ENCODE measurements at regions not wholly inside any gene's neighbourhood (a gene's known extent, or its start where the extent isn't known, plus 50 kb on each side); places are given as distances from the start of the nearest gene placed in this dataset.

DNA sequence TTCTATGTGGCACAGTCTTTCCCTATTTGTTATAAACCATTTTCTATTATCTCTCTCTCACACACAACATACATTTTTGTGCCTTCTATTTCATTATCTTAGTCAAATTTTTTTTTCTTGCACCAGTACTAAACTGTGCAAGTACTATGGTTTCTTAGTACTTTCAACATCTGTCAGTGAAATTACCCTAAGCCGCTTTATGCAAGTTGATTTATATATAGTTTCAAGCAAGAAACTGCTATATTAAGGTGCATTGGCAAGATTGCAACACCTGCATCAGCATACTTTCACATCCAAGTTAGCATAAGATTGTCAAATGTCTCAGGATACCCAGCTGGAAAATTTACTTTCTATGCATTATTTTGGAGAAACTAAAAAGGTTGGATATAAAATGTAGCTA, 180.2 kb upstream of the FSTL5 start:
- no peak for DNase-seq

DNA sequence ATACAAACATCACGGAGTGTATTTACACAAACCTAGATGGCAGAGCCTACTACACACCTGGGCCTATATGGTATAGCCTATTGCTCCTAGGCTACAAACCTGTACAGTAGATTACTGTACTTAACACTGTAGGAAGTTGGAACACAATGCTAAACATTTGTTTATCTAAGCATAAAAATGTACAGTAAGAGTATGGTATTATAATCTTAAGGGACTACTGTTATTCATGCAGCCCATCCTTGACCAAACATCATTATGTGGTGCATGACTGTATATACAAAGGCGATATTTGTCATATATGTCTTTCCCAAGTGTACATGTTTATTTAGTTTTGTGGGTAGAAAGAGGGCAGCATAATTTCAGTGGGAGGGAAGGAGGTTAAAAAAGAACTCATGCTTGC, 177.7 kb upstream of the FSTL5 start:
- no peak for DNase-seq

DNA sequence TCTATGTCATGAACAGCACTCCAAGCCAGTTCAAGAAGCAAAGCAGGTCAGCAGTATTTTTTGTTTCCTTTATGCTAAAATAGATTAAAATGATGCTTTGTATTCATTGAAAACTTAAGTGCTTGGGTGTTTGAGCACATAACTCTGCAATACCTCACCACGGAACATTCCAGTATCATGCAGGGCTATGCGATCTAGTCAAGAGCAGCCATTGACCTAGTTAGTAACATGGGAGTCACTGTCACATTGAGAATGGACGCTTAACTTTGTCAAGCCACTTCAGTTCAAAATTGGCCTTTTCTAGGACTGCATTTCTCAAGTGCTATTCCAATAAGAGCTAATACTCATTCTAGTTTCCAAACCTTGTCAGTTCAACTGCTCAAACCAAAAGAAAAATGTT, 160.1 kb upstream of the FSTL5 start:
- no peak for DNase-seq

DNA sequence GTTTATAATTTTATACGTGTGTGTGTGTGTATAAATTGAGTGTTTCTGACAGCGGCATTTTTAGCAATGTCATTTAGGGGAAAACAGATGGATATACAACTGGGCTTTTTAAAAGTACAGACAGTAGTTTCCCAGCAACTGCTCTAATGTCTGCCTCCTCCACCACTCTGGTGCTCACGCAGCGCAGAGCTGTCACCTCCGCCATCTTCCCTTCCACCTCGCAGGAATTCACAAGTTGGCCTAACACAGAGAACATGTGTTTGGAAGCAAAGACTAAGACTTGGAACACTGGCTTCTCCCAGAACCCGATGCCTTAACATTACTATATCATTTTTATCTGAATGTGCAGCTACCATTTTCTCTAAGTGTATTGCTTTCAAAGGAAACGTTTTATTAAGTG, 158.3 kb upstream of the FSTL5 start:
- DNase-seq = no peak

DNA sequence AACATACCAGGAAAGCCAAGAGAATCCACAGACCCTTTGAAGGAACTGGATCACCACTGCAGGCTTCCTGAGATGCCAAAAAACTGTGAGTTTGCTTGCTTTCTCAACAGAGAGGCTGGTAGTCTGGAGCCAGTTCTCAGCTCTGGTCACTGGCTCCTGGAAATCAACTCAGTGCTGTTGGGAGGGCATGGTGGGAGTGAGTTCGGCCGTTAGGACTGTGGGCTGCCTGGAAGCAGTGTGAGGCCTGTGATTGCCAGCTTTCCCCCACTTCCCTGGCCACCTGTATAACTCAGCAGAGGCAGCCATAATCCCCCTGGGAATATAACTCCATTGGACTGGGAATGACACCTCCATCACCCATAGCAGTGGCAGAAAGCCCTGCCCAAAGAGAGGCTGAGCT, 122.0 kb upstream of the FSTL5 start:
- no peak for DNase-seq

DNA sequence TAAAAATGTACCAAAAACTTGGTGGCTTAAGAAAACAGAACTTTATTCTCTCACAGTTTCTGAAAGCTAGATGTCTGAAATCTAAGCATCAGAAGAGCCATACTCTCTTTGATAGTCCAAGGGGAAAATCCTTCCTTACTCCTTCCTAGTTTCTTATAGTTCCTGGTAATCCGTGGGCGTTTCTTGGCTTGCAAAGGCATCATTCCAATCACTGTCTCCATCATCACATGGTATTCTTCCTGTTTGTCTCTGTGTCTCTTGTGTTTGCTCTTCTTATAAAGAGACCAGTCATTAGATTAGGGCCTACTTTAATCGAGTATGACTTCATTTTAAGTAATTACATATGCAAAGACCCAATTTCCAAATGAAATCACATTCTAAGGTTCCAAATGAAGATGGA, 118.9 kb upstream of the FSTL5 start:
- DNase-seq = no peak

DNA sequence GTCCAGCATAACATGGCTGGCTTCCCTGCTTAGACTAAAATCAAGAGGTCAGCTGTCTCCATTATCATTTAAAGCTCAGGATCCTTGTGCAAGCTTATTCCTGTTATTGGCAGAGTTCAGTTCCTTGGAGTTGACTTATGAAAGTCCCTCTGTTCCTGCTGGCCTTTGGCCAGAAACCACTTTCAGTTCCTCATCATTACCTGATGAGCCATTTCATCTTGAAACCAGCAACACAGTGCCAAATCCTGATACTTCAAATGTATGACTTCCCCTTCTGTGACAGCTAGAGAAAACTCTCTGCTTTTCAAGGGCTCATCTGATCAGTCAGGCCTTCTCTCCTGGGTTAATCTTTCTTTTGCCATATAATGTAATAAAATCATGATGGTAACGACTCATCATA, 110.6 kb upstream of the FSTL5 start:
- peak; percentile 35 for DNase-seq

DNA sequence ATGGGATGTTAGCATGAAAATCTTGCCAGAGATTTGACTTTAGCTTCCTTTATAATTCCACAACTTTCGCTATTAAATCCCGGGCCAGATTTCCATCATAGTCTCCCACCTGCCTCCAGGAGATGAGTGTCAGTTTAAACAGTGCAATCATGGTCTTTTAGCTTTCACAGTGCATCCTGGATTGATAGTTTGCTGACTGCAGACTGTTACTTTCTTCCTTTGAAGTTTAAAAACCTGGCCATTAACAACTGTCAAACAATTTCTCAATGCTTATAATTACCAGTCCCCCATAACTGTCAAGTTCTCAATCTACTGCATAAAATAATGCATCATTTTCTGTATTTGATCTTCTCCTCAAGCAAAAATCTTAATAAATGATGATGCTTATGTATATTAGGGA, 108.4 kb upstream of the FSTL5 start:
- DNase-seq = no peak

DNA sequence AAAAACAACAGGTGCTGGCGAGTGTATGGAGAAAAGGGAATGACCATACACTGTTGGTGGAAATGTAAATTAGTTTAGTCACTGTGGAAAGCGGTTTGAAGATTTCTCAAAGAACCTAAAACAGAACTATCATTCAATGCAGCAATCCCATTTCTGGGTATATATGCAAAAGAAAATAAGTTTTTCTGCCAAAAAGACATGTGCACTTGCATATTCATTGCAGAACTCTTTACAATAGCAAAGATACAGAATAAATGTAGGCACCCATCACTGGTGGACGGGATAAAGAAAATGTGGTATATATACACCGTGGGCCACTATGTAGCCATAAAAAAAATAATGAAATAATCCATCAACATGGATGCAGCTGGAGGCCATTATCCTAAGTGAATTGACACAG, 105.1 kb upstream of the FSTL5 start:
- DNase-seq = no peak

DNA sequence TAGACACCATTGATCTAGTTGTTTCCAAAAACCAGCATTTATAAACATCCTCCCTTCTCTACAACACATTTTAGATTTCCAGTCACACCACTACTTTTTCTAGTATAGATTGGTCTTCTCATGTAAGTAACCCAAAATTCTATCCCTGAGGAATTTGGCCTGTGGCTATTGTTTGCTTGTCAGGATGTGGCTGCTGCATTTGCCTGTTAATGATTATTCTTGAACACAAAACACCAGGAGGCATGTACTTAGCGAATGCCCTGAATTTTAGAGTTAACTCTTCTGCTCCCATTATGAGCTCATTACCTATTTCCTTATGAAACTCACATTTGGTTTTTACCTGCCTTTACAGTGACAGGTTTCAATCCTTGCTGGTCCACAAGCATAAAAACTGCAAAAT, 102.0 kb upstream of the FSTL5 start:
- no peak for DNase-seq

DNA sequence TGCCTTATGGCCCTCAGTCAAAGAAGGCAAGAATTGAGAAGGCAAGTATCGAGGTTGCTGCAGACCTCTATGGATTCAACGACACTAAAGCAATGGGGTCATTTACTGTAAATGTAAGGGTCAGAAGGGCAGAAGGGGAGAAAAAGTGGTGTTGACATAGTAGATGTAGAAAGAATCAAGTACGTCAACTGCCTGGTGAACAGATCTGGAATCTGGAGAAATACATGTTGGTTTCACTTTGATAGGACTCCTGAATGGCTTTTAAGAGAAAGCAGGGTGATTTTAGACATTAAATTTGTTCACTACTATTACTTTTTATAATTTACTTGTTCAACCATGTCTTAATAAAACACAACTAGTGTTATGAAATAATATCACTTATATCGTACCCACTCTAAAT, 81.3 kb upstream of the FSTL5 start:
- no peak for DNase-seq

DNA sequence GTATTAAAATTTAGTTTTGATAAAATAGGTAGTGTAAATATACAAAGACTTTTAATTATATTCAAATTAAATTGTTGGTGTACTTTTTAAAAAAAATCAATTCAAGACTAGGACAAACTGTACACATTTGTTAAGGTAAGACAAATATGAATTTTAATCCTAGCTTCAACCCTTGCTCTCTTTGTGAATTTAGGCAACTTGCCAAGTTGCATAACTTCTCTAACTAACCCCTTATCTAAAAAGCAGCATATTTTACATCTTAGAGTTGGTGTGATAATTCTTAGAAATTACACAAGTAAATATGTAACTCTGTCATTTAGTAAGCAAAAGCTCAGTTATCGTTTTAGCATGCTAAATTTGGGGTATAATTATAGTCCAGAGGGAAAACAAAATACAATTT, 78.1 kb upstream of the FSTL5 start:
- DNase-seq = peak; percentile 65

DNA sequence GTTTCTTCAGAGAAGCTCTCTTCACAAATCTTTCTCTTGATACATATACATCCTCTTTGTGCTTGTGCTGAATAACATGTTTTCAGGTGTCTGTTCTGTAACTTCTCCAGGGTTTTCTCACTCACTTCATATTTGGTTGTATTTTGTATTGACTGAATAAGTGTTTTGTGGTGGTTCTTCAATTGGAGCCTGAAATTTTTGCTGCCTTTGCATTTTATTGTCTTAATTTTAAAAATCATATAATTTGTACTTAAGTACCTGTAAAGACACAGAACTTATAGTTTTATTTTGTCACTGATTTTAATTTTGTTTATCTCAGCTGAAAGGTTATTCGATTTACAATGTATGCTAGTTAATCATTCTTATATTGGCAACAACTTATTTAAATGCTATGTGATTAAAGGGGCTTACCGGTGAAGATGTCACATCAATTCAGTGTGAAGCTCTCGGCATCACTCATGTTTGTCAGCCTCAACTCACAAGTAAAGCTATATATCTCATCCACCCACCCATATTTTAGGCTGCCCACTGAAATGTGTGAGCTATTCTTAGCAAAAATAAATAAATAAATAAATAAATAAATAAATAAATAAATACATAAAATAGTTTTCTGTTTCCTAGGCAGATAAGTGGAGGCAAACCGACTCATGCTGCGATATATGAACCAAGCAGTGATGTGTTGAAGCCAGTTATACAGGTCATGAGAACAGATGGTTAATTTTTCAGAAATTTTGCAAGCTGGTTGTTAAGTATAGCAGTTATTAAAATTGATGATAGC, 76.4 kb upstream of the FSTL5 start:
- DNase-seq = no peak

DNA sequence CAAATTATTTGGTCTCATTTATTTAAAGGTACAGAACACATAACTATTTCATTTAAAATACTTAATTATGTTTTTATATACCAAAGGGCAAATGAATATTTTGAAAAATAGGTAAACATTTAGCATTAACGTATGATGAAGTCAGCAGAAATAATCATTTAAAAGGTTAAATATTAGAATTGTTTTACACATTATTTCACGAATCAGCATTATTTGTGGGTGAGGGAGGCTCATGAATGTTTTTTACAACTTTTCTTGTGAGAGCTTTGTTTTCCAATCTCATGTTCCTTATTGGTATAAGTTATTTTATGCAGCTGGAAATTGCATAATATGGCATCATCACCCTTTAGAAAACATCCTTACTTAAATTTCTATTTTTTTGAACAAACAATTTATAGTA, 73.9 kb upstream of the FSTL5 start:
- no peak for DNase-seq

DNA sequence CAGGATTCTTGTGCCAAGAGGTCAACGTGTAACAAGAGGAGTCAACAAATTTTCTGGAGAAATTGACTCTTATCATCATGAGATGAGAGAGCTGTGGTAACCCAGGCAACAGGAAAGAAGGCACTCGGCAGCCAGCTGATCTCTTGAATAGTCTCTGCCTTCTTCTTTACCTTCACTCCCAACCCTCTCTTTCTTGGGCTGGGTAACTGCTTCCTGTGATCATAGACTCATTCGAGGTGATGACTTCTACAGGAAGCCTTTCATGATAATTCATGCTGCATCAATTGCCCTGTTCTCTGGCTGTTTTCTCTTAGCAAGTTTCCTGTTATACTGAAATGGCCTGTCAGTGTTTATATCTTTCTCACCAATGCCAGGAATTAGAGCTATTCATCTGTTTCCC, 70.8 kb upstream of the FSTL5 start:
- DNase-seq = no peak

DNA sequence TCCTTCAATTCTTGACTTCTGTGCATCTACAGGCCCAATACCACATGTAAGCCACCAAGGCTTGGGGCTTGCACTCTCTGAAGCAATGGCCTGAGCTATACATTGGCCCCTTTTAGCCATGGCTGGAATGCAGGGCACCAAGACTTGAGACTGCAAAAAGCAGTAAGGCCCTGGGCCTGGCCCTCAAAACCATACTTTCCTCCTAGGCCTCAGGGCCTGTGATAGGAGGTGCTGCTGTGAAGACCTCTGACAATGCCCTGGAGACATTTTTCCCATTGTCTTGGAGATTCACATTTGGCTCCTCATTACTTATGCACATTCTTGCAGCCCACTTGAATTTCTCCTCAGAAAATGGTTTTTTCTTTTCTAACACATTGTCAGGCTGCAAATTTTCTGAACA, 68.5 kb upstream of the FSTL5 start:
- DNase-seq = no peak

DNA sequence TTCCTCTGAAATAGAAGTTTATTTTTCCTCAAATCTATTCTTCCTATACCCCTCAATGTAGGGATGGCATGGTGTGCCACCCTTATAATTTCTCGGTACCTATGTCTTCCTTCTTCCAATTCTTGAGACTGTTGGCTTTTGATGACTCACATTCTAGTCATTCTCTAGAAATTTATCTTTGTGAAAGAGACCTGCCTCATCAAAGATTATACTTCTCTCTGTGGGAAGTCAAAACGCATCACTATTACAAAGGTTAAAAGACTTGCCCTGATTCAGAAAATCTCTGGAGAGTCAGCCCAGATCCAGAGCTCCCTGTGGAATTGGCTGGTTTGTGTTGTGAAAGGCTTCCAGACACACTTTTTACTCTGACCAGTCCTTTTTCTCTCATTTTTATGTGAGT, 65.9 kb upstream of the FSTL5 start:
- DNase-seq = no peak

DNA sequence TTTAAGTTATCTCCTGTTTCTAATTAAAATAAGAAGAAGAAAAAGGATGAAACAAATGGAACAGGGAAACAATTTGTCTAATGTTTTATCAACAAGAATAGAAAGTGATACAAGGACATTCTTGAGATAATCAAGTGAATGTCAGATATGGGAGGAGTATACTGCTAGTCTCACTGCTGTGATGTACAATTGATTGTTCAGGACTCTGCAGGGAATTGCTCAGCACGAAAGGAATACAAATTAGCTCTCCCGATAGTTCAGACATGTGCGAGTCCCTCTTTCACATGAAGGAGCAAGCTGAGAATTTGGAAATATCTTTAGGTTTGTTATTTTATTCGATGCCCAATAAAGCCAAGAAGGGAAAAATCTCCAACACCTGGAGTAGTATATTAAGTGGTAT, 57.3 kb upstream of the FSTL5 start:
- no peak for DNase-seq
